ENCODE measurements at regions not wholly inside any gene's neighbourhood (a gene's known extent, or its start where the extent isn't known, plus 50 kb on each side); places are given as distances from the start of the nearest gene placed in this dataset.

- DNase-seq (ENCODE audit: low spot score in 2 of 2): no peak
- FAIRE-seq: no peak
Measured at GRCh38 chr2:49532702-49533101, 378.4 kb upstream of the FSHR start.

GRCh38 chr2:49515996-49516782 lies 361.9 kb upstream of the FSHR start:
- FAIRE-seq (no peak), DNase-seq (ENCODE audit: low spot score in 2 of 2) (no peak)

- FAIRE-seq (no peak), DNase-seq (ENCODE audit: low spot score in 2 of 2) (no peak)
Measured at GRCh38 chr2:49514201-49514600, 359.9 kb upstream of the FSHR start.

GRCh38 chr2:49490710-49491109 lies 336.4 kb upstream of the FSHR start:
- DNase-seq (ENCODE audit: low spot score in 2 of 2): no peak
- FAIRE-seq: no peak

- FAIRE-seq (no peak), DNase-seq (ENCODE audit: low spot score in 2 of 2) (no peak)
Measured at GRCh38 chr2:49487139-49487538, 332.8 kb upstream of the FSHR start.

GRCh38 chr2:49480520-49480919 lies 326.2 kb upstream of the FSHR start:
- no peak for DNase-seq (ENCODE audit: low spot score in 2 of 2)
- FAIRE-seq: no peak

GRCh38 chr2:49465157-49465831 lies 311.0 kb upstream of the FSHR start:
- FAIRE-seq (no peak), DNase-seq (ENCODE audit: low spot score in 2 of 2) (no peak)

- no peak for FAIRE-seq
- DNase-seq (ENCODE audit: low spot score in 2 of 2): no peak
Measured at GRCh38 chr2:49459314-49459993, 305.1 kb upstream of the FSHR start.

- FAIRE-seq: no peak
- DNase-seq (ENCODE audit: low spot score in 2 of 2): no peak
Measured at GRCh38 chr2:49444005-49444404, 289.7 kb upstream of the FSHR start.

- FAIRE-seq (no peak), DNase-seq (ENCODE audit: low spot score in 2 of 2) (no peak)
Measured at GRCh38 chr2:49426996-49427395, 272.7 kb upstream of the FSHR start.

GRCh38 chr2:49416252-49416651 lies 261.9 kb upstream of the FSHR start:
- DNase-seq (ENCODE audit: low spot score in 2 of 2) (no peak), FAIRE-seq (no peak)

- FAIRE-seq (no peak), DNase-seq (ENCODE audit: low spot score in 2 of 2) (no peak)
Measured at GRCh38 chr2:49404108-49404507, 249.8 kb upstream of the FSHR start.

GRCh38 chr2:49403637-49404036 lies 249.3 kb upstream of the FSHR start:
- DNase-seq (ENCODE audit: low spot score in 2 of 2) (no peak), FAIRE-seq (no peak)

- DNase-seq (ENCODE audit: low spot score in 2 of 2): no peak
- no peak for FAIRE-seq
Measured at GRCh38 chr2:49379406-49379805, 225.1 kb upstream of the FSHR start.

GRCh38 chr2:49371128-49371701 lies 216.9 kb upstream of the FSHR start:
- DNase-seq (ENCODE audit: low spot score in 2 of 2): no peak
- no peak for FAIRE-seq

- no peak for DNase-seq (ENCODE audit: low spot score in 2 of 2)
- no peak for FAIRE-seq
Measured at GRCh38 chr2:49369650-49370049, 215.3 kb upstream of the FSHR start.

GRCh38 chr2:49369101-49369500 lies 214.8 kb upstream of the FSHR start:
- FAIRE-seq (no peak), DNase-seq (ENCODE audit: low spot score in 2 of 2) (no peak)

GRCh38 chr2:49367003-49367402 lies 212.7 kb upstream of the FSHR start:
- DNase-seq (ENCODE audit: low spot score in 2 of 2): no peak

GRCh38 chr2:49360407-49360767 lies 206.1 kb upstream of the FSHR start:
- FAIRE-seq (no peak), DNase-seq (ENCODE audit: low spot score in 2 of 2) (no peak)

More at GRCh38 chr2:49367003-49367402, 212.7 kb upstream of the FSHR start:
- no peak for FAIRE-seq

- no peak for DNase-seq (ENCODE audit: low spot score in 2 of 2)
- FAIRE-seq: no peak
Measured at GRCh38 chr2:49359721-49360406, 205.5 kb upstream of the FSHR start.

- DNase-seq (ENCODE audit: low spot score in 2 of 2) (no peak), FAIRE-seq (no peak)
Measured at GRCh38 chr2:49355611-49356010, 201.3 kb upstream of the FSHR start.
